ENCODE measurements at regions not wholly inside any gene's neighbourhood (a gene's known extent, or its start where the extent isn't known, plus 50 kb on each side); places are given as distances from the start of the nearest gene placed in this dataset.

DNA sequence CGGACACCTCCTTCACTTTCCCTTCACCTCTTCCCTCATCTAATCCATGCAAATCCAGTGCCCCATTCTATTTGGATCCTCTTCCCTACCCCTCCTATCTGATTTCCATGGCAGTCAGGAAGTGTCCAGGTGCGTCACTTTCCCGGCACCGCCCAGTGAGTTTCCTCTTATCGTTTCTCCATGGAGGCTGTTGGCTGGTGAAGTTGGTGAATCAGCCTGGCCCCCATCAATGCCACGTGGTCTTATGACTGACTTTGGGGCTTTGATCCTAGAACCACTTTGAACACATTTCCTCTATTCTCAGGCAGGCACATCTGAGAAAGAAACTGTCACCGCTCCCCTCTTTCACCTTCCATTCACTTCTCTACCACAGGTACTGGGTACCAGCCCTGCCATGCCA, 137.8 kb downstream of the CEP135 start:
- no peak for TF ChIP-seq ELF1 (IDR thresholded peaks at IDR 0.05; ENCODE audit: borderline replicate concordance, low read depth)
- no peak for TF ChIP-seq RAD21 (IDR thresholded peaks at IDR 0.05; ENCODE audit: low read depth)
- TF ChIP-seq POLR2A (IDR thresholded peaks at IDR 0.05; ENCODE audit: borderline replicate concordance, extremely low read depth, insufficient read depth, insufficient read length) = no peak
- TF ChIP-seq, protein P1, sequence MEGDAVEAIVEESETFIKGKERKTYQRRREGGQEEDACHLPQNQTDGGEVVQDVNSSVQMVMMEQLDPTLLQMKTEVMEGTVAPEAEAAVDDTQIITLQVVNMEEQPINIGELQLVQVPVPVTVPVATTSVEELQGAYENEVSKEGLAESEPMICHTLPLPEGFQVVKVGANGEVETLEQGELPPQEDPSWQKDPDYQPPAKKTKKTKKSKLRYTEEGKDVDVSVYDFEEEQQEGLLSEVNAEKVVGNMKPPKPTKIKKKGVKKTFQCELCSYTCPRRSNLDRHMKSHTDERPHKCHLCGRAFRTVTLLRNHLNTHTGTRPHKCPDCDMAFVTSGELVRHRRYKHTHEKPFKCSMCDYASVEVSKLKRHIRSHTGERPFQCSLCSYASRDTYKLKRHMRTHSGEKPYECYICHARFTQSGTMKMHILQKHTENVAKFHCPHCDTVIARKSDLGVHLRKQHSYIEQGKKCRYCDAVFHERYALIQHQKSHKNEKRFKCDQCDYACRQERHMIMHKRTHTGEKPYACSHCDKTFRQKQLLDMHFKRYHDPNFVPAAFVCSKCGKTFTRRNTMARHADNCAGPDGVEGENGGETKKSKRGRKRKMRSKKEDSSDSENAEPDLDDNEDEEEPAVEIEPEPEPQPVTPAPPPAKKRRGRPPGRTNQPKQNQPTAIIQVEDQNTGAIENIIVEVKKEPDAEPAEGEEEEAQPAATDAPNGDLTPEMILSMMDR (IDR thresholded peaks at IDR 0.05 in 2 of 3, conservative IDR thresholded peaks at IDR 0.05 in 1 of 3; ENCODE audit: borderline replicate concordance in 1 of 3, insufficient read depth in 1 of 3, low read depth in 2 of 3, low read length in 2 of 3) = no peak
- TF ChIP-seq EZH2 (IDR thresholded peaks at IDR 0.05) = no peak
- no peak for TF ChIP-seq SP1 (IDR thresholded peaks at IDR 0.05; ENCODE audit: low read depth)
- no peak for TF ChIP-seq EZH2phosphoT487 (IDR thresholded peaks at IDR 0.05; ENCODE audit: borderline replicate concordance)
- no peak for TF ChIP-seq POLR2AphosphoS5 (IDR thresholded peaks at IDR 0.05; ENCODE audit: low read depth, low read length)
- TF ChIP-seq YY1 (IDR thresholded peaks at IDR 0.05; ENCODE audit: extremely low read depth, insufficient replicate concordance, low read depth, low read length) = no peak
- no peak for TF ChIP-seq ZNF274 (IDR thresholded peaks at IDR 0.05; ENCODE audit: low read depth, low read length)
- TF ChIP-seq, protein P2, sequence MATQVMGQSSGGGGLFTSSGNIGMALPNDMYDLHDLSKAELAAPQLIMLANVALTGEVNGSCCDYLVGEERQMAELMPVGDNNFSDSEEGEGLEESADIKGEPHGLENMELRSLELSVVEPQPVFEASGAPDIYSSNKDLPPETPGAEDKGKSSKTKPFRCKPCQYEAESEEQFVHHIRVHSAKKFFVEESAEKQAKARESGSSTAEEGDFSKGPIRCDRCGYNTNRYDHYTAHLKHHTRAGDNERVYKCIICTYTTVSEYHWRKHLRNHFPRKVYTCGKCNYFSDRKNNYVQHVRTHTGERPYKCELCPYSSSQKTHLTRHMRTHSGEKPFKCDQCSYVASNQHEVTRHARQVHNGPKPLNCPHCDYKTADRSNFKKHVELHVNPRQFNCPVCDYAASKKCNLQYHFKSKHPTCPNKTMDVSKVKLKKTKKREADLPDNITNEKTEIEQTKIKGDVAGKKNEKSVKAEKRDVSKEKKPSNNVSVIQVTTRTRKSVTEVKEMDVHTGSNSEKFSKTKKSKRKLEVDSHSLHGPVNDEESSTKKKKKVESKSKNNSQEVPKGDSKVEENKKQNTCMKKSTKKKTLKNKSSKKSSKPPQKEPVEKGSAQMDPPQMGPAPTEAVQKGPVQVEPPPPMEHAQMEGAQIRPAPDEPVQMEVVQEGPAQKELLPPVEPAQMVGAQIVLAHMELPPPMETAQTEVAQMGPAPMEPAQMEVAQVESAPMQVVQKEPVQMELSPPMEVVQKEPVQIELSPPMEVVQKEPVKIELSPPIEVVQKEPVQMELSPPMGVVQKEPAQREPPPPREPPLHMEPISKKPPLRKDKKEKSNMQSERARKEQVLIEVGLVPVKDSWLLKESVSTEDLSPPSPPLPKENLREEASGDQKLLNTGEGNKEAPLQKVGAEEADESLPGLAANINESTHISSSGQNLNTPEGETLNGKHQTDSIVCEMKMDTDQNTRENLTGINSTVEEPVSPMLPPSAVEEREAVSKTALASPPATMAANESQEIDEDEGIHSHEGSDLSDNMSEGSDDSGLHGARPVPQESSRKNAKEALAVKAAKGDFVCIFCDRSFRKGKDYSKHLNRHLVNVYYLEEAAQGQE (IDR thresholded peaks at IDR 0.05; ENCODE audit: low read depth) = no peak

All from HCT116 (cell line).